H9 (cell line): ENCODE measurements at regions not wholly inside any gene's neighbourhood (a gene's known extent, or its start where the extent isn't known, plus 50 kb on each side); places are given as distances from the start of the nearest gene placed in this dataset.

Source experiments
- DNase-seq: peaks from one replicate; pipeline ENCODE4 v3.0.0-alpha.2; 2017
- H2AFZ ChIP-seq: one replicate; pipeline ENCODE4 v1.6.1; 2013; ENCODE audit warnings: mild to moderate bottlenecking, low read length, control low read depth, moderate library complexity
- H2AK5ac ChIP-seq: 2 replicates; pipeline ENCODE4 v1.6.1; 2013; ENCODE audit warnings: low read length, control low read depth, mixed read lengths; ENCODE audit not compliant: insufficient read length
- H2BK120ac ChIP-seq: one replicate; pipeline ENCODE4 v1.6.1; 2013; ENCODE audit warnings: low read depth, mild to moderate bottlenecking, low read length, control low read depth, inconsistent platforms; ENCODE audit not compliant: poor library complexity, severe bottlenecking
- H2BK12ac ChIP-seq: 2 replicates; pipeline ENCODE4 v1.6.1; 2013; ENCODE audit warnings: low read length, control low read depth, mixed read lengths, low read depth; ENCODE audit not compliant: insufficient read length
- H2BK15ac ChIP-seq: 2 replicates; pipeline ENCODE4 v1.6.1; 2013; ENCODE audit warnings: low read depth, low read length, control low read depth
- H2BK20ac ChIP-seq: one replicate; pipeline ENCODE4 v1.6.1; 2013; ENCODE audit warnings: low read depth, mild to moderate bottlenecking, low read length, control low read depth, inconsistent platforms; ENCODE audit not compliant: poor library complexity, severe bottlenecking
- H2BK5ac ChIP-seq: 2 replicates; pipeline ENCODE4 v1.6.1; 2013; ENCODE audit warnings: low read length, control low read depth, mixed read lengths; ENCODE audit not compliant: insufficient read length
- H3K14ac ChIP-seq: 2 replicates; pipeline ENCODE4 v1.6.1; 2013; ENCODE audit warnings: low read length, control low read depth; ENCODE audit not compliant: insufficient read depth
- H3K18ac ChIP-seq: 2 replicates; pipeline ENCODE4 v1.6.1; 2013; ENCODE audit warnings: low read depth, mild to moderate bottlenecking, mixed read lengths, low read length, control low read depth; ENCODE audit not compliant: insufficient read length
- H3K23ac ChIP-seq: 2 replicates; pipeline ENCODE4 v1.6.1; 2013; ENCODE audit warnings: low read length, control low read depth, mixed read lengths, low read depth; ENCODE audit not compliant: insufficient read length
- H3K23me2 ChIP-seq: 2 replicates; pipeline ENCODE4 v1.6.1; 2013; ENCODE audit warnings: low read depth, mild to moderate bottlenecking, mixed read lengths, low read length, control low read depth; ENCODE audit not compliant: insufficient read length, poor library complexity, severe bottlenecking
- H3K27ac ChIP-seq: 2 replicates; pipeline ENCODE4 v1.5.1; 2013; ENCODE audit warnings: low read length, control low read depth, mixed read lengths, low read depth; ENCODE audit not compliant: insufficient read length
- H3K27me3 ChIP-seq: 2 replicates; pipeline ENCODE4 v1.6.1; 2013; ENCODE audit warnings: low read length, control low read depth, inconsistent platforms; ENCODE audit not compliant: insufficient read depth
- H3K4ac ChIP-seq: 2 replicates; pipeline ENCODE4 v1.6.1; 2013; ENCODE audit warnings: low read depth, mild to moderate bottlenecking, control low read depth, inconsistent platforms, low read length, moderate library complexity
- H3K4me1 ChIP-seq: 2 replicates; pipeline ENCODE4 v1.6.1; 2013; ENCODE audit warnings: low read length, control low read depth, inconsistent platforms; ENCODE audit not compliant: insufficient read depth
- H3K4me2 ChIP-seq: 2 replicates; pipeline ENCODE4 v1.6.1; 2013; ENCODE audit warnings: low read length, control low read depth, mixed read lengths; ENCODE audit not compliant: insufficient read length, insufficient read depth
- H3K56ac ChIP-seq: 2 replicates; pipeline ENCODE4 v1.6.1; 2013; ENCODE audit warnings: low read depth, mild to moderate bottlenecking, mixed read lengths, low read length, control low read depth; ENCODE audit not compliant: insufficient read length
- H3K79me1 ChIP-seq: 2 replicates; pipeline ENCODE4 v1.6.1; 2013; ENCODE audit warnings: low read depth, mild to moderate bottlenecking, moderate library complexity, low read length, control low read depth, inconsistent platforms; ENCODE audit not compliant: insufficient read depth, poor library complexity, severe bottlenecking
- H3K79me2 ChIP-seq: 2 replicates; pipeline ENCODE4 v1.6.1; 2013; ENCODE audit warnings: low read length, control low read depth, inconsistent platforms; ENCODE audit not compliant: insufficient read depth
- H3K9ac ChIP-seq: 2 replicates; pipeline ENCODE4 v1.6.1; 2013; ENCODE audit warnings: low read length, control low read depth, mixed read lengths; ENCODE audit not compliant: insufficient read length; ENCODE audit errors: extremely low read depth
- H3K9me3 ChIP-seq: one replicate; pipeline ENCODE4 v1.6.1; 2013; ENCODE audit warnings: low read depth, low read length, inconsistent platforms; ENCODE audit not compliant: control insufficient read depth
- H3T11ph ChIP-seq: one replicate; pipeline ENCODE4 v1.6.1; 2013; ENCODE audit warnings: mild to moderate bottlenecking, low read length, control low read depth, inconsistent platforms
- H4K20me1 ChIP-seq: one replicate; pipeline ENCODE4 v1.6.1; 2013; ENCODE audit not compliant: control insufficient read depth, insufficient read length, insufficient read depth
- H4K5ac ChIP-seq: 2 replicates; pipeline ENCODE4 v1.6.1; 2013; ENCODE audit warnings: low read depth, mild to moderate bottlenecking, mixed read lengths, low read length, control low read depth; ENCODE audit not compliant: insufficient read length
- H4K8ac ChIP-seq: replicated peaks from 2 replicates; pipeline ENCODE4 v1.6.1; 2013; ENCODE audit warnings: low read length, control low read depth, mixed read lengths, low read depth; ENCODE audit not compliant: insufficient read length
- H4K91ac ChIP-seq: 2 replicates; pipeline ENCODE4 v1.6.1; 2013; ENCODE audit warnings: low read depth, mild to moderate bottlenecking, moderate library complexity, mixed read lengths, low read length, control low read depth; ENCODE audit not compliant: insufficient read length
- H3K27ac Mint-ChIP-seq, 3 experiments: 2 replicates in 2 of 3; 3 replicates in 1 of 3; pipeline ENCODE4 v1.8.0; 2020 to 2021; ENCODE audit warnings: mixed read lengths in 3 of 3, mild to moderate bottlenecking in 1 of 3, moderate library complexity in 1 of 3
- H3K27me3 Mint-ChIP-seq: 2 replicates; pipeline ENCODE4 v1.8.0; 2021; ENCODE audit warnings: low read depth, mild to moderate bottlenecking, moderate library complexity, mixed read lengths
- H3K36me3 Mint-ChIP-seq, 3 experiments: 2 replicates in 2 of 3; 3 replicates in 1 of 3; pipeline ENCODE4 v1.8.0; 2020 to 2021; ENCODE audit warnings: low read depth in 3 of 3, mixed read lengths in 3 of 3; ENCODE audit not compliant: insufficient read depth in 1 of 3
- H3K4me1 Mint-ChIP-seq, 2 experiments: 2 replicates each; pipeline ENCODE4 v1.8.0; 2020; ENCODE audit warnings: mixed read lengths in 2 of 2
- H3K4me3 Mint-ChIP-seq, 2 experiments: 2 replicates in 1 of 2; 3 replicates in 1 of 2; pipeline ENCODE4 v1.8.0; 2020 to 2021; ENCODE audit warnings: mild to moderate bottlenecking in 2 of 2, mixed read lengths in 2 of 2, moderate library complexity in 1 of 2
- H3K9me3 Mint-ChIP-seq, 2 experiments: 2 replicates in 1 of 2; 3 replicates in 1 of 2; pipeline ENCODE4 v1.8.0; 2020; ENCODE audit warnings: mild to moderate bottlenecking in 2 of 2, mixed read lengths in 2 of 2, moderate library complexity in 1 of 2
- WGBS: extraction: QIAGEN DNeasy Blood & Tissue Kit; methylation state at CpG from one replicate; pipeline ENCODE4 v1.1.7; 2013; ENCODE audit warnings: missing lambda C conversion rate, low lambda C conversion rate, mixed read lengths; ENCODE audit not compliant: insufficient read length; ENCODE audit errors: extremely low coverage; 5-methylcytosine and 5-hydroxymethylcytosine counted together
- TF ChIP-seq, protein P1 (sequence below): fragments of 200-600 bp; sonication (generic); conservative IDR thresholded peaks from 3 replicates; pipeline ENCODE4 v1.8.0; 2021; ENCODE audit warnings: antibody characterized with exemption, mild to moderate bottlenecking

DNA sequence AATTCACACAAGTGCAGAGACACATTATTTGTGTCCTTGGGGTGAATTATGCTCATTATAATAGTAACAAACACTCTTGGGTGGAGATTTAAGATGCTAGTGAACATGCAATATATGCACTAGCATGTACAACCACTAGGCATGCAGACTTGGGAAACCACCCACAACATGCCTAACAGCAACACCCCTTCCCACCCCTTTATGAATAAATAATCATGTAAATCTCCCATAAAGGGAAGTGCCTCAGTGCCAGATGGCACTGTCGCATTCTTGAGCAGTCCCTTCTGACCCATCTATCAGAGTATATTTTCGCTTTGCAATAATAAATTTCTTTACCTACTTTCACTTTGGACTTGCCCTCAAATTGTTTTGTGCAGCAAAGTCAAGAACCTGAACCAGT, 1362.2 kb downstream of the OLFM4 start:
- H3K27me3 ChIP-seq, result peaks cover 18% of the 10 kb centered on the region; the same call in 1 of the 2 replicates
- H2BK5ac ChIP-seq, result no peak overlapping the region
- Mint-ChIP-seq H3K4me3 (no peak overlapping the region), H3K27me3 (peaks cover 46% of the 10 kb centered on the region), H3K9me3 (peaks cover 6 to 9% of the 10 kb centered on the region in 2 experiments; a peak in 4 of 5 replicates), H3K27ac (no peak overlapping the region), H3K36me3 (no peaks in the 10 kb centered on the region; a peak in 2 of 7 replicates), H3K4me1 (peaks cover 47 to 54% of the 10 kb centered on the region in 2 experiments)
- H3K9me3 ChIP-seq, result no peaks in the 10 kb centered on the region
- H2AK5ac ChIP-seq, result no peak overlapping the region
- no CpG with 5 or more reads among the region's 2 CpGs for WGBS
- no peak overlapping the region for H3K4ac ChIP-seq
- TF ChIP-seq, protein P1, sequence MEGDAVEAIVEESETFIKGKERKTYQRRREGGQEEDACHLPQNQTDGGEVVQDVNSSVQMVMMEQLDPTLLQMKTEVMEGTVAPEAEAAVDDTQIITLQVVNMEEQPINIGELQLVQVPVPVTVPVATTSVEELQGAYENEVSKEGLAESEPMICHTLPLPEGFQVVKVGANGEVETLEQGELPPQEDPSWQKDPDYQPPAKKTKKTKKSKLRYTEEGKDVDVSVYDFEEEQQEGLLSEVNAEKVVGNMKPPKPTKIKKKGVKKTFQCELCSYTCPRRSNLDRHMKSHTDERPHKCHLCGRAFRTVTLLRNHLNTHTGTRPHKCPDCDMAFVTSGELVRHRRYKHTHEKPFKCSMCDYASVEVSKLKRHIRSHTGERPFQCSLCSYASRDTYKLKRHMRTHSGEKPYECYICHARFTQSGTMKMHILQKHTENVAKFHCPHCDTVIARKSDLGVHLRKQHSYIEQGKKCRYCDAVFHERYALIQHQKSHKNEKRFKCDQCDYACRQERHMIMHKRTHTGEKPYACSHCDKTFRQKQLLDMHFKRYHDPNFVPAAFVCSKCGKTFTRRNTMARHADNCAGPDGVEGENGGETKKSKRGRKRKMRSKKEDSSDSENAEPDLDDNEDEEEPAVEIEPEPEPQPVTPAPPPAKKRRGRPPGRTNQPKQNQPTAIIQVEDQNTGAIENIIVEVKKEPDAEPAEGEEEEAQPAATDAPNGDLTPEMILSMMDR, result no peak
- H3K14ac ChIP-seq, result no peak overlapping the region
- H3K56ac ChIP-seq, result no peak overlapping the region
- H3K18ac ChIP-seq, result no peak overlapping the region
- H2BK120ac ChIP-seq, result no peak overlapping the region
- H2BK20ac ChIP-seq, result no peak overlapping the region
- no peak overlapping the region for H3K9ac ChIP-seq
- H3K79me1 ChIP-seq, result no peaks in the 10 kb centered on the region
- no peak for DNase-seq
- H4K91ac ChIP-seq, result no peak overlapping the region
- peaks cover 6% of the 10 kb centered on the region; the same call in 1 of the 2 replicates for H3K4me1 ChIP-seq
- no peak overlapping the region for H4K8ac ChIP-seq
- no peak overlapping the region for H3K23ac ChIP-seq
- H3K27ac ChIP-seq, result no peak overlapping the region
- no peak overlapping the region for H3K4me2 ChIP-seq
- no peaks in the 10 kb centered on the region for H3K23me2 ChIP-seq
- H2BK12ac ChIP-seq, result no peak overlapping the region
- H4K5ac ChIP-seq, result no peak overlapping the region
- H2AFZ ChIP-seq, result no peak overlapping the region
- no peaks in the 10 kb centered on the region for H4K20me1 ChIP-seq
- no peaks in the 10 kb centered on the region for H3K79me2 ChIP-seq
- H2BK15ac ChIP-seq, result no peak overlapping the region
- no peak overlapping the region for H3T11ph ChIP-seq
